Kidney capillary endothelial cell (primary cell): ENCODE measurements at regions not wholly inside any gene's neighbourhood (a gene's known extent, or its start where the extent isn't known, plus 50 kb on each side); places are given as distances from the start of the nearest gene placed in this dataset.

Experiments used
- DNase-seq: peaks from one replicate; pipeline ENCODE4 v3.0.0-alpha.2; 2018; ENCODE audit warnings: low spot score

DNA sequence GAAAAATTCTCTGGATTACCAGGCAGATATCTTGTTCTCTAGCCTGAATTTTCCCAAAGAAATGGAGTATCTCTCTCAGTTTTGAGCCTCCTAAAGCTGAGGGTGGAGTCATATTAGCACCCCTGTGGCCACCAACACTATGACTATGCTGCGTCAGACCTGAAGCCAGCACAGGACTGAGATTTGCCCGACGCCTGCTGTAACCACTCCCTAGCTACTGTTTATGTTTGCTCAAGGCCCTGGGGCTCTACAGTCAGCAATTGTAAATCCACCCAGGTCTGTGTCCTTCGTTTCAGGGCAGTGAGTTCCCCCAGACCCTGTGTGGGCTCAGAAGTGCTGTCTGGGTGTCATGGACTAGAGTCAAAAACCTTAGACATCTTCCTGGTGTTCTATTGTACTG lies 61.4 kb downstream of the ZXDA start:
- DNase-seq = no peak

DNA sequence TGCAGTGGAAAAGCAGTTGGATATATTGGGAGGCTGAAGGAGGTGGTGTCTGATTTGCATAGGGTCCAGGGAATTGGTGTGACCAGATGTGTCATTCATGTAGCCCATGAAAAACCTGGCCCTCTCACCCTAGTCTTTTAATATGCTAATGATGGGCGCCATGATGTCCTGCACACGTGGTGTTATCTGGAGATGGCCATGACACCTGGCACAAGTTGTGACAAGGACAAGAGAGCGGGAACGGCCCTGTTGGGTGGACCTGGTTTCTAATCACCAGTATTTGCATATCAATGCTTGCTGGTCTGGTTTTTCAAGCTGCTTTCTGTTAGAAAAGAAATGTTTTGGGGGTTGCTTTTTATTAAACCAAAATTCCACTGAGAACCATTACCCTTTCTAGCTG lies 87.4 kb downstream of the ZXDA start:
- no peak for DNase-seq

DNA sequence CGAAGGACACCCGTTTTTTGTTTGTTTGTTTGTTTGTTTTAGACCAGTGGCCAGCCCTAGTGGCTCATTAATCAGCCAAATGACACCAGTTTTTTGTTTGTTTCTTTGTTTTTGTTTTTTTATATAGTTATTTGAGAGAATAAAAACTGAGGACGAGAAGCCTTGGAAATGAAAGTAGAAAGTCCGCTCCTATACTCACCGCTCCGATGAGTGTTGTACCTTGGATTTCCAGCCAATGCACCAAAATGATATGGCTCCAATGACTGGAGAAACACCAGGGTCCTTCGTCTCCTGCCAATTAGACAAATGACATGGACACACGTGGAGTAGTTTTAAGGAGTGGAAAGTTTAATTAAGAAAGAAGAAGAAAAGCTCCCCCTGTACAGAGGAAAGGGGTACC lies 87.9 kb downstream of the ZXDA start:
- DNase-seq = no peak

DNA sequence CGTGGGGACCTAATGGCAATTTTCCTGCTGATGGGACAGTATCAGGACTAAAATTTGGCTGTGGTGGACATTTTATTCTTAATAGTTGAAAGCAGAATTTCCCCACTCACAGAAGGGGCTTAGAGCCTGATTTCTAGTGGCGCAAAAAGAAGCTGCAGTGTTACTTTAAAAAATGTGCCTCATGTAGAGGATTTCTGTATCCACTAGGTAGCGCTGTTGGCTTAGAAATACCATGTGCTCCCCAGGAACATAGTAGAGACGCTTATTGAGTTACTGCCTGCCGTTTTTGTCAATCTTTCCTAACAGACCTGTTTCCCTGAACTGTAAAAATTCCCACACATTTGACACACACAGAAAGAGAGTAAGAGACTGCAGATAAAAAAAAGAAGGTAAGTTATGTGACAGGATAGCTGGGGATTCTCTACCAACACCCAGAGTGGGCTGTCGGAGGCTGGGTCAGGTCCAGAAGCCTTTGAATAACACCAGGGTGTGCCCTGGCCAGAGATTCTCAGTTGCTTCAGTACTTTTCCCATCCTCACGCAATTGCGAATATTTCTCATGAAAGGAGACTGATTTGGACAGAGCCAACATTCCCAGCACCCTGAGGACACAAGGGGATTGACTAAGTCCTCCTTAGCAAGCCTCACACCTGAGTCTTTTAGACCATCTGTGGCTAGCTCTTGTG lies 88.4 kb downstream of the ZXDA start:
- peak; percentile 48 for DNase-seq

DNA sequence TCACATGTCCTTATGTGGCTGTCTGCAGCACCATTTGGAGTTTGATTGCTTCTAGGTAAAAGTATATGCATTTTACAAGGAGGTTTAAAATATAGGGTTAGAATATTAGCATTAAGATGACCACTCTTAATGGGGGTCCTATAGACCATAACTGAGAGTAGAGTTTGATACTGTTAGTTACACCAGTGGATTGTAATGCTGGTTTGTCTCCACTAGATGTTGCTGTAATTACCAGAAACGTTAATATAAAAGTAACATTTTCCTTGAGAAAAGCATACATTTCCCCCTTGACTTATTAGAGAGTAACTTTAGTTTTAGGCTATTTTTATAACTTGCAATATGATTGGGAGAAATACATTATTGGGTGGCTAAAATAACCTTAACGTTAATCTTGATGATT lies 93.0 kb downstream of the ZXDA start:
- peak; percentile 12 for DNase-seq

DNA sequence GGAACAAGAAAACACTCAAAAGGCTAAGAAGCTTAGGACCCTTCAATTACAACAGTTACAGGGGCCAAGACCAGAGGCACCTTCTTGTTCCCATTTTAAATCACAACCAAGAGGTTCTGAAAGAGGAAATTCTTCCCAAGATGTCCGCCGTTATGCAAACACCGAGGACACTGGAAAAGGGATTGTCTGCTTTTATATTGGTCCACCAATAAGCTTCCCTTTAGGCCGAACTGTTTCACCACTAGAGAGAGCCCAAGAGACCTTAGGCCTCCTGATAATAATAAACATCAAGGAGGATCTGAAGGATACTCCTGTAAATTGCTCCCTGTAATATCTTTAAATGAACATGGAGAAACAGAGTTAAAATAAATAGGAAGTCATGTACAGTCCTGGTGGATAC lies 92.6 kb upstream of the NLRP2B start:
- no peak for DNase-seq

DNA sequence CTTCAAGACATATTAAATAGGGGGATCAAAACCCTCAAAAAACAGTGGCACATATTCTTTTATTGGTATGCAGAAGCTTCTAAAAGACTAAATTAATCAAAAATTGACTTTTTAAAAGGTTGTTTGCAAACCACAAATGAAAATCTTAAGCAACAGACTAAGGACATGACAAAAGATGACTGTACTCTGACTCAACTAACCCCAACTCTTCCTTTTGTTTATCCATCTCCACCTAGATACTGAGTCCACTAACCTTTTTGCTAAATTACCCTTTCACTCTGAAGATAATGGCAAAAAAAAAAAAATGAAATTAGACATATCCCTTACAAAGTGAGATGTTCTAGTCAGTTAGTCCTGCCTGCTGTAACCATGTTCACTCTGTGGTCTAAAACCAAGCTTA lies 91.6 kb upstream of the NLRP2B start:
- no peak for DNase-seq

DNA sequence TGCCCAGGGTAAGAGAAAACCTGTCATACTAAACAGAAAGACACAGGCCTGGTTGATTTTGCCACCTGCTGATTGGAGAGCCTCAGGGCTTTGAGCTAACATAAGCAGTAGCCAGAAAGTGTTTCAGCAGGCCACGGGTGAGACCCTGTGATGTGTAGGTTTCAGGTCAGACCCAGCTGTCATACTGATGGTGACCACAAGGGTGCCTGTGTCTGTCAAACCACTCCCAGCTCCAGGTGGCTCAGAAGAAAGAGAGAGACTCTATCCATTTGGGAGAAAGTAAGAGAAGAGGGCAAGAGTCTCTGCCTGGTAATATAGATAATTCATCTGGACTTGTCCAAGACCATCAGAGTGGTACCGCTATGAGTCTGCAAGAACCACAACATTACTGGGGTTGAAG lies 72.8 kb upstream of the NLRP2B start:
- DNase-seq = no peak

DNA sequence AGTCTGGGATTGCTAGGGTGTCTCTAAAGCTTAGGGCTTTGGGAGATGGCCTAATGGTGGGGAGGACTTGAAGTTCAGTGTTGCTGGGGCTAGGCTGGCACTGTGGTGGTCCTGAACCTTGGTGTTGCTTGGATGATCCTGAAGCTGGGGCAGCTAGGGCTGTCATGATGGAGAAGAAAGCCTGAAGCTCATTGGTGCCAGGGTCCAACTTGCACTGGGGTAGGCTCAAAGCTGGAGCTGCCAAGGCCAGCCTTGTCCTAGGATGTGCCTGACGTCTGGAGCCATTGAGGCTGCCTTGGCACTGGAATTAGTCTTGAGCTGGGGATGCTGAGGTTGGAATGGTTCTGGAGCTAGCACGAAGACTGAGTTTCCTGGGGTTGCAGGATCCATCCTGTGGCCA lies 61.0 kb upstream of the NLRP2B start:
- no peak for DNase-seq

DNA sequence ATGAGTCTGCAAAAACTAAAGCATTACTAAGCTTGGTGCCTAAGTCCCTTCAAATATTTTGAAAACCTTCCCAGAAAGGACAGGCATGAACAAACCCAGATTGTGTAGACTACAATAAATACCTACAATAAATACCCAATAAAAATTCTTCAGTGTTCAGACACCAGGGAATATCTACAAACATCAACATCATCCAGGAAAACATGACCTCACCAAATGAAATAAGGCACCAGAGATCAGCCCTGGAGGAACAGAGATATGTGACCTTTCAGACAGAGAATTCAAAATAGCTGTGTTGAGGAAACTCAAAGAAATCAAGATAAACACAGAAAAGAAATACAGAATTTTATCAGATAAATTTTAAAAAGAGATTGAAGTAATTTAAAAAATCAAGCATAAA lies 57.8 kb upstream of the NLRP2B start:
- DNase-seq = no peak
